Keratinocyte (primary cell): ENCODE measurements at regions not wholly inside any gene's neighbourhood (a gene's known extent, or its start where the extent isn't known, plus 50 kb on each side); places are given as distances from the start of the nearest gene placed in this dataset.

ENCODE experiments used
- DNase-seq: peaks from one replicate; pipeline ENCODE4 v3.0.0-alpha.2; 2011; ENCODE audit warnings: low read depth, missing footprints, low spot score
- FAIRE-seq: peaks from 2 replicates; lab custom pipeline; 2011; peaks lifted over from hg19 to GRCh38; lab: Jason Lieb, UNC
- H2AFZ ChIP-seq: 2 replicates; pipeline ENCODE4 v1.6.0; 2012; ENCODE audit warnings: low read length, control low read depth, inconsistent platforms; ENCODE audit not compliant: control insufficient read depth
- H3K27ac ChIP-seq: 2 replicates; pipeline ENCODE4 v1.5.1; 2011; ENCODE audit warnings: low read length; ENCODE audit not compliant: control insufficient read depth, insufficient read depth
- H3K27me3 ChIP-seq: 3 replicates; pipeline ENCODE4 v1.6.0; 2011; ENCODE audit warnings: low read length; ENCODE audit not compliant: control insufficient read depth, insufficient read depth; ENCODE audit errors: extremely low read depth
- H3K36me3 ChIP-seq, 2 experiments: 2 replicates in 1 of 2; 3 replicates in 1 of 2; pipeline ENCODE4 v1.5.1; 2011; ENCODE audit warnings: low read length in 2 of 2, mild to moderate bottlenecking in 1 of 2; ENCODE audit not compliant: control insufficient read depth in 2 of 2, insufficient read depth in 2 of 2; ENCODE audit errors: extremely low read depth in 1 of 2
- H3K4me1 ChIP-seq: 3 replicates; pipeline ENCODE4 v1.5.1; 2011; ENCODE audit warnings: low read length; ENCODE audit not compliant: control insufficient read depth, insufficient read depth; ENCODE audit errors: extremely low read depth
- H3K4me2 ChIP-seq: 3 replicates; pipeline ENCODE4 v1.6.0; 2011; ENCODE audit warnings: low read depth, low read length; ENCODE audit not compliant: control insufficient read depth, insufficient read depth; ENCODE audit errors: extremely low read depth
- H3K4me3 ChIP-seq, 3 experiments: fragments of 200-600 bp in 1 of 3; sonication (generic) in 1 of 3; 2 replicates in 2 of 3; 3 replicates in 1 of 3; pipeline ENCODE4 v1.5.1; 2011 to 2016; ENCODE audit warnings: low read length in 3 of 3, mild to moderate bottlenecking in 3 of 3, control low read depth in 2 of 3, inconsistent platforms in 1 of 3, low read depth in 1 of 3, mixed read lengths in 1 of 3, mixed run types in 1 of 3, moderate library complexity in 1 of 3; ENCODE audit not compliant: control insufficient read depth in 2 of 3, insufficient read depth in 2 of 3; ENCODE audit errors: extremely low read depth in 1 of 3
- H3K79me2 ChIP-seq: 2 replicates; pipeline ENCODE4 v1.6.0; 2012; ENCODE audit warnings: low read length; ENCODE audit not compliant: control insufficient read depth, insufficient read depth
- H3K9ac ChIP-seq: 3 replicates; pipeline ENCODE4 v1.6.0; 2011; ENCODE audit warnings: low read length; ENCODE audit not compliant: control insufficient read depth, insufficient read depth; ENCODE audit errors: extremely low read depth
- H3K9me1 ChIP-seq: 3 replicates; pipeline ENCODE4 v1.6.0; 2011; ENCODE audit warnings: low read length; ENCODE audit not compliant: control insufficient read depth, insufficient read depth; ENCODE audit errors: extremely low read depth
- H3K9me3 ChIP-seq: 2 replicates; pipeline ENCODE4 v1.5.1; 2012; ENCODE audit warnings: low read depth, low read length; ENCODE audit not compliant: control insufficient read depth
- H4K20me1 ChIP-seq: 3 replicates; pipeline ENCODE4 v1.6.0; 2011; ENCODE audit warnings: low read length; ENCODE audit not compliant: control insufficient read depth, insufficient read depth; ENCODE audit errors: extremely low read depth
- EZH2 ChIP-seq: IDR thresholded peaks from one replicate; pipeline ENCODE4 v1.6.1; 2012; ENCODE audit warnings: inconsistent platforms, mild to moderate bottlenecking, low read length, moderate library complexity
- dilution Hi-C: fragments of 300-500 bp; cut with MboI; formaldehyde crosslinking; loops from one replicate; pipeline ENCODE4 v1.7.0; 2020; ENCODE audit warnings: low sequenced_read_pairs; ENCODE audit not compliant: extremely low pct_ligation_motif_present
- TF ChIP-seq, protein P1 (sequence below), 3 experiments: IDR thresholded peaks in 1 of 3; conservative IDR thresholded peaks in 1 of 3; optimal IDR thresholded peaks in 1 of 3; 2 replicates in 2 of 3; 3 replicates in 1 of 3; pipeline versions ENCODE3 to v1.5.1; 2011; ENCODE audit warnings: low read length in 3 of 3, mild to moderate bottlenecking in 3 of 3, moderate library complexity in 2 of 3, control low read depth in 1 of 3, inconsistent platforms in 1 of 3; ENCODE audit not compliant: insufficient read depth in 2 of 3; ENCODE audit errors: extremely low read depth in 1 of 3

DNA sequence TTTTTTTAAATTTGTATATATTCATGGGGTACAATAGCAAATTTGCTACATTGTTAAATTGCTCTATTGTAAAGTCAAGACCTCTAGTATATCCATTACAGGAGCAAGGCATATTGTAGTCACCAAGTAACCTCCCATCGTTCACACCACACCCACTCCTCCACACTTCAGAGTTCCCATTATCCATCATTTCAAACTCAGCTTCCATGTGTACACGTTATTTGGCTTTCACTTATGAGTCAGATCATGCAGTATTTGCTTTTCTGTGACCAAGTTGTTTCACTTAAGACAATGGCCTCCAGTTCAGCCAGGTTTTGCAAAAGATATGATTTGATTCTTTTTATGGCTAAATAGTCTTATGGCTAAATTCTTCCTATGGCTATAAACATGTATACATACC lies 2614.2 kb downstream of the PCDH7 start:
- no peak overlapping the region for H2AFZ ChIP-seq
- TF ChIP-seq, protein P1, sequence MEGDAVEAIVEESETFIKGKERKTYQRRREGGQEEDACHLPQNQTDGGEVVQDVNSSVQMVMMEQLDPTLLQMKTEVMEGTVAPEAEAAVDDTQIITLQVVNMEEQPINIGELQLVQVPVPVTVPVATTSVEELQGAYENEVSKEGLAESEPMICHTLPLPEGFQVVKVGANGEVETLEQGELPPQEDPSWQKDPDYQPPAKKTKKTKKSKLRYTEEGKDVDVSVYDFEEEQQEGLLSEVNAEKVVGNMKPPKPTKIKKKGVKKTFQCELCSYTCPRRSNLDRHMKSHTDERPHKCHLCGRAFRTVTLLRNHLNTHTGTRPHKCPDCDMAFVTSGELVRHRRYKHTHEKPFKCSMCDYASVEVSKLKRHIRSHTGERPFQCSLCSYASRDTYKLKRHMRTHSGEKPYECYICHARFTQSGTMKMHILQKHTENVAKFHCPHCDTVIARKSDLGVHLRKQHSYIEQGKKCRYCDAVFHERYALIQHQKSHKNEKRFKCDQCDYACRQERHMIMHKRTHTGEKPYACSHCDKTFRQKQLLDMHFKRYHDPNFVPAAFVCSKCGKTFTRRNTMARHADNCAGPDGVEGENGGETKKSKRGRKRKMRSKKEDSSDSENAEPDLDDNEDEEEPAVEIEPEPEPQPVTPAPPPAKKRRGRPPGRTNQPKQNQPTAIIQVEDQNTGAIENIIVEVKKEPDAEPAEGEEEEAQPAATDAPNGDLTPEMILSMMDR (optimal IDR thresholded peaks at IDR 0.05 in 1 of 3, IDR thresholded peaks at IDR 0.05 in 1 of 3, conservative IDR thresholded peaks at IDR 0.05 in 1 of 3; ENCODE audit: extremely low read depth in 1 of 3, insufficient read depth in 2 of 3, low read length in 3 of 3), result no peak
- no peak for TF ChIP-seq EZH2
- dilution Hi-C loops, result no loop called here
- H3K27me3 ChIP-seq, result no peaks in the 10 kb centered on the region
- no peaks in the 10 kb centered on the region for H3K4me1 ChIP-seq
- no peaks in the 10 kb centered on the region for H4K20me1 ChIP-seq
- H3K79me2 ChIP-seq, result no peaks in the 10 kb centered on the region
- no peak overlapping the region for H3K27ac ChIP-seq
- no peaks in the 10 kb centered on the region for H3K36me3 ChIP-seq
- H3K9me3 ChIP-seq, result peaks cover 13% of the 10 kb centered on the region
- no peak for DNase-seq
- no peaks in the 10 kb centered on the region for H3K9me1 ChIP-seq
- no peak overlapping the region for H3K4me3 ChIP-seq
- no peak for FAIRE-seq
- no peak overlapping the region for H3K4me2 ChIP-seq
- H3K9ac ChIP-seq, result no peak overlapping the region

DNA sequence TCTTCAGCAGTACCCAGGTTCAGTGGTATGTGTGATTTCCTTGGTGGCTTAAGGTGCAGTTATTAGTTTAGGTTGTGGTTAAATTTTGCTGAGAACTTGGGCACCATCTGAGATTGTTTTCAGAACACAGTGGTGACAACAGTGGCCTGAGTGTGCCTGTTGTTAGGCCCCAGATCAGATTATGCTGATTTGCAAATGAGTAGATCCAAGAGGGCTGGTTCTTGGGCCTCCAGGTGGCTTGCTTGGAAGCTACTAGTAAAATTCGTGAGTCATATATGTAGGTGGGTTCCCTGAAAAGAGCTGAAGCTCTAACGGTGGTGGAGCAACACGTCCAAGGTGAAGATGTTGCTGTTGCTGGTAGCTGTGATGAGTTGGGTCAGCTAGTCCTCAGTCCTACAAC lies 2619.6 kb downstream of the PCDH7 start:
- TF ChIP-seq, protein P1 (optimal IDR thresholded peaks at IDR 0.05 in 1 of 3, IDR thresholded peaks at IDR 0.05 in 1 of 3, conservative IDR thresholded peaks at IDR 0.05 in 1 of 3; ENCODE audit: extremely low read depth in 1 of 3, insufficient read depth in 2 of 3, low read length in 3 of 3), result no peak
- TF ChIP-seq EZH2, result no peak
- no peak for DNase-seq
- Histone ChIP-seq H3K4me1 (no peaks in the 10 kb centered on the region), H3K4me3 (no peak overlapping the region), H3K27me3 (no peaks in the 10 kb centered on the region), H3K36me3 (no peaks in the 10 kb centered on the region), H3K9ac (no peak overlapping the region), H3K9me1 (no peaks in the 10 kb centered on the region), H3K79me2 (no peaks in the 10 kb centered on the region), H3K4me2 (no peak overlapping the region), H3K27ac (no peak overlapping the region), H2AFZ (no peak overlapping the region), H4K20me1 (no peaks in the 10 kb centered on the region), H3K9me3 (peaks cover 2% of the 10 kb centered on the region)
- no peak for FAIRE-seq
- dilution Hi-C loops, result no loop called here
